Erythroblast (primary cell): ENCODE measurements at regions not wholly inside any gene's neighbourhood (a gene's known extent, or its start where the extent isn't known, plus 50 kb on each side); places are given as distances from the start of the nearest gene placed in this dataset.

Experiments used
- DNase-seq, 2 experiments: peaks; one replicate each; lab custom pipeline; 2025; lab: John Stamatoyannopoulos, UW
- GATA1 ChIP-seq: IDR thresholded peaks from 2 replicates; pipeline ENCODE4 v1.6.1; 2011; ENCODE audit warnings: low read depth, mild to moderate bottlenecking, control low read depth, low read length, moderate library complexity
- POLR2A ChIP-seq: IDR thresholded peaks from 2 replicates; pipeline ENCODE4 v1.6.1; 2011; ENCODE audit warnings: mild to moderate bottlenecking, low read length

DNA sequence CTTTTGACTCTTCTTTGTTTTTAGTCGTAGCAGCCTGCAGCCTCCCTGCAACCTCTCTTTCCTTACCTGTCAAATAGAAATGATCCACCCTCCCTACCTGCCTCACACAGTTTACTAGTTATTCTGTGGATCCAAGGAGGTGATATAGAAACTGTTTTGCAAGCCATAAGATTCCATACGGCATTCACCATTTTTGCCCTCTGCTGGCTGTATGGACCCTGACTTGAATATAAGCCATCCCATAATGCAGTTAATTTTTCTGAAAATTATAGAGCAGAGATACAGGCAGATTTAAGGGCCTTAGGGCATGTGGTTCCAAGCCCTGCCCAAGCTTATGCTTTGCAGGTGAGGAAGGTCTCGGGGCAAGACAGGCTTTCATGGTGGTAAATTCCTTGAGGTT, 63.8 kb downstream of the CPN2 start:
- TF ChIP-seq GATA1 (no peak), POLR2A (no peak)
- no peak for DNase-seq

- no peak for DNase-seq
- no peak for TF ChIP-seq POLR2A
- no peak for TF ChIP-seq GATA1
These were observed 63.0 kb downstream of the CPN2 start for GRCh38 chr3:194287977-194288706.
